Stimulated activated CD4-positive, alpha-beta T cell treated with anti-CD3 and anti-CD28 coated beads, TNF-alpha, amount 100 ng/mL, for 4 hours (primary cell): ENCODE measurements at regions not wholly inside any gene's neighbourhood (a gene's known extent, or its start where the extent isn't known, plus 50 kb on each side); places are given as distances from the start of the nearest gene placed in this dataset.
"Not testable (repeated sequence)": the region's sequence is repeated elsewhere in the genome, so short reads cannot be mapped to it uniquely, and the experiment has no call there.

Experiments used
- DNase-seq, 3 experiments: peaks; one replicate each; pipeline ENCODE4 v3.0.0-alpha.2; 2020; ENCODE audit warnings: low read depth in 3 of 3

- DNase-seq: not testable (repeated sequence)
These were observed 298.8 kb upstream of the SGCG start for GRCh38 chr13:22881721-22882608.

- no peak for DNase-seq
These were observed 297.4 kb upstream of the SGCG start for GRCh38 chr13:22883262-22883840.

- DNase-seq: no peak
These were observed 296.8 kb upstream of the SGCG start for GRCh38 chr13:22883956-22884355.

GRCh38 chr13:22886061-22886460, 294.7 kb upstream of the SGCG start:
- not testable (repeated sequence) for DNase-seq

- DNase-seq: not testable (repeated sequence)
These were observed 291.4 kb upstream of the SGCG start for GRCh38 chr13:22889376-22889775.

- no peak for DNase-seq
These were observed 287.6 kb upstream of the SGCG start for GRCh38 chr13:22893204-22893603.

- DNase-seq: no peak
These were observed 287.0 kb upstream of the SGCG start for GRCh38 chr13:22893777-22894176.

GRCh38 chr13:22897571-22898314, 283.0 kb upstream of the SGCG start:
- no peak for DNase-seq

GRCh38 chr13:22900416-22900951, 280.3 kb upstream of the SGCG start:
- not testable (repeated sequence) for DNase-seq

GRCh38 chr13:22903301-22903700, 277.5 kb upstream of the SGCG start:
- DNase-seq: no peak

- DNase-seq: no peak
These were observed 276.9 kb upstream of the SGCG start for GRCh38 chr13:22903925-22904324.

- no peak for DNase-seq
These were observed 265.2 kb upstream of the SGCG start for GRCh38 chr13:22915442-22916082.

GRCh38 chr13:22916276-22916675, 264.5 kb upstream of the SGCG start:
- not testable (repeated sequence) for DNase-seq

- no peak for DNase-seq
These were observed 254.7 kb upstream of the SGCG start for GRCh38 chr13:22925881-22926747.

- no peak for DNase-seq
These were observed 253.9 kb upstream of the SGCG start for GRCh38 chr13:22926748-22927400.

GRCh38 chr13:22927845-22928244, 252.9 kb upstream of the SGCG start:
- not testable (repeated sequence) for DNase-seq

GRCh38 chr13:22929381-22930126, 251.2 kb upstream of the SGCG start:
- DNase-seq: no peak

- DNase-seq: no peak
These were observed 249.2 kb upstream of the SGCG start for GRCh38 chr13:22931576-22931975.

GRCh38 chr13:22932632-22933412, 248.0 kb upstream of the SGCG start:
- DNase-seq: not testable (repeated sequence)
